ENCODE measurements at regions not wholly inside any gene's neighbourhood (a gene's known extent, or its start where the extent isn't known, plus 50 kb on each side); places are given as distances from the start of the nearest gene placed in this dataset.

GRCh38 chr3:72186400-72186855 lies 401.5 kb upstream of the PROK2 start:
- no peak for DNase-seq
- no peak overlapping the region for H3K27ac ChIP-seq
- H3K4me3 ChIP-seq = no peak overlapping the region
- intact Hi-C loops (cut with DNase I; ENCODE audit: low total_unique reads) = no loop called here
- H3K4me1 ChIP-seq = peaks cover 7% of the 10 kb centered on the region
- H3K36me3 ChIP-seq (ENCODE audit: low read depth, missing control alignments) = no peaks in the 10 kb centered on the region
- H3K27me3 ChIP-seq = no peaks in the 10 kb centered on the region
- TF ChIP-seq POLR2A (IDR thresholded peaks at IDR 0.05) = no peak
- no peak for TF ChIP-seq CTCF (IDR thresholded peaks at IDR 0.05)
- WGBS, 2 donors = 7 to 14% methylated on average over 1 of the region's 1 CpG
- no peaks in the 10 kb centered on the region for H3K9me3 ChIP-seq

GRCh38 chr3:72185549-72186399 lies 400.8 kb upstream of the PROK2 start:
- H3K27ac ChIP-seq = no peak overlapping the region
- H3K4me3 ChIP-seq = no peak overlapping the region
- no peaks in the 10 kb centered on the region for H3K27me3 ChIP-seq
- no peak for DNase-seq
- peaks cover 7% of the 10 kb centered on the region for H3K4me1 ChIP-seq
- no peaks in the 10 kb centered on the region for H3K9me3 ChIP-seq
- TF ChIP-seq POLR2A (IDR thresholded peaks at IDR 0.05) (no peak), CTCF (IDR thresholded peaks at IDR 0.05) (no peak)
- intact Hi-C loops (cut with DNase I; ENCODE audit: low total_unique reads) = no loop called here
- no peaks in the 10 kb centered on the region for H3K36me3 ChIP-seq (ENCODE audit: low read depth, missing control alignments)
- WGBS, 2 donors = 57 to 58% methylated on average over 9 of the region's 9 CpGs

GRCh38 chr3:72183489-72183888 lies 398.5 kb upstream of the PROK2 start:
- WGBS, 2 donors = 95 to 97% methylated on average over 5 of the region's 5 CpGs
- DNase-seq = no peak
- TF ChIP-seq POLR2A (IDR thresholded peaks at IDR 0.05) (no peak), CTCF (IDR thresholded peaks at IDR 0.05) (no peak)
- H3K27me3 ChIP-seq = no peaks in the 10 kb centered on the region
- no peaks in the 10 kb centered on the region for H3K9me3 ChIP-seq
- peaks cover 7% of the 10 kb centered on the region for H3K4me1 ChIP-seq
- H3K36me3 ChIP-seq (ENCODE audit: low read depth, missing control alignments) = no peaks in the 10 kb centered on the region
- no peak overlapping the region for H3K4me3 ChIP-seq
- intact Hi-C loops (cut with DNase I; ENCODE audit: low total_unique reads) = no loop called here
- no peak overlapping the region for H3K27ac ChIP-seq

- TF ChIP-seq CTCF (IDR thresholded peaks at IDR 0.05) (no peak), POLR2A (IDR thresholded peaks at IDR 0.05) (no peak)
- Histone ChIP-seq H3K27me3 (no peaks in the 10 kb centered on the region), H3K27ac (no peak overlapping the region), H3K9me3 (no peaks in the 10 kb centered on the region), H3K4me1 (peaks cover 15% of the 10 kb centered on the region), H3K4me3 (no peak overlapping the region), H3K36me3 (ENCODE audit: low read depth, missing control alignments) (no peaks in the 10 kb centered on the region)
- intact Hi-C loops (cut with DNase I; ENCODE audit: low total_unique reads) = no loop called here
- no peak for DNase-seq
These were observed 397.3 kb upstream of the PROK2 start for GRCh38 chr3:72182206-72182605.

GRCh38 chr3:72181251-72181650 lies 396.3 kb upstream of the PROK2 start:
- TF ChIP-seq CTCF (IDR thresholded peaks at IDR 0.05) (no peak), POLR2A (IDR thresholded peaks at IDR 0.05) (no peak)
- DNase-seq = no peak
- Histone ChIP-seq H3K4me3 (no peak overlapping the region), H3K27me3 (no peaks in the 10 kb centered on the region), H3K27ac (no peak overlapping the region), H3K9me3 (no peaks in the 10 kb centered on the region), H3K36me3 (ENCODE audit: low read depth, missing control alignments) (no peaks in the 10 kb centered on the region), H3K4me1 (peaks cover 18% of the 10 kb centered on the region)
- 64 to 74% methylated on average over 5 of the region's 5 CpGs for WGBS, 2 donors
- intact Hi-C loops (cut with DNase I; ENCODE audit: low total_unique reads) = no loop called here

Data from testis (tissue), 2 donors.